Activated T-helper 17 cell treated with anti-CD3 and anti-CD28 coated beads, Interleukin-2, amount 50 U/mL, for 72 hours (primary cell): ENCODE measurements at regions not wholly inside any gene's neighbourhood (a gene's known extent, or its start where the extent isn't known, plus 50 kb on each side); places are given as distances from the start of the nearest gene placed in this dataset.

Source experiments
- ATAC-seq: fragments of 150-1000 bp; cut with Tn5 transposase; replicated peaks from 2 replicates; pipeline ENCODE4 v1.10.0; 2021; ENCODE audit warnings: mild to moderate bottlenecking, moderate library complexity
- H3K27ac Mint-ChIP-seq: one replicate; pipeline ENCODE4 v1.8.0; 2022; ENCODE audit warnings: mixed read lengths
- H3K27me3 Mint-ChIP-seq: one replicate; pipeline ENCODE4 v1.8.0; 2022; ENCODE audit warnings: mixed read lengths
- H3K36me3 Mint-ChIP-seq: one replicate; pipeline ENCODE4 v1.8.0; 2022; ENCODE audit warnings: low read depth, mild to moderate bottlenecking, mixed read lengths
- H3K4me1 Mint-ChIP-seq: one replicate; pipeline ENCODE4 v1.8.0; 2022; ENCODE audit warnings: mixed read lengths
- H3K4me3 Mint-ChIP-seq: one replicate; pipeline ENCODE4 v1.8.0; 2022; ENCODE audit warnings: mild to moderate bottlenecking, mixed read lengths
- H3K9me3 Mint-ChIP-seq: one replicate; pipeline ENCODE4 v1.8.0; 2022; ENCODE audit warnings: mixed read lengths

GRCh38 chr20:58001381-58001780 lies 227.1 kb downstream of the ANKRD60 start:
- H3K4me3 Mint-ChIP-seq = no peak overlapping the region
- H3K27me3 Mint-ChIP-seq = peaks cover 22% of the 10 kb centered on the region
- H3K36me3 Mint-ChIP-seq = no peaks in the 10 kb centered on the region
- no peak overlapping the region for H3K27ac Mint-ChIP-seq
- no peak for ATAC-seq
- no peaks in the 10 kb centered on the region for H3K9me3 Mint-ChIP-seq
- H3K4me1 Mint-ChIP-seq = no peaks in the 10 kb centered on the region

GRCh38 chr20:58000861-58001260 lies 227.6 kb downstream of the ANKRD60 start:
- Mint-ChIP-seq H3K4me1 (no peaks in the 10 kb centered on the region), H3K36me3 (no peaks in the 10 kb centered on the region), H3K27ac (no peak overlapping the region), H3K27me3 (peaks cover 21% of the 10 kb centered on the region), H3K9me3 (no peaks in the 10 kb centered on the region), H3K4me3 (no peak overlapping the region)
- no peak for ATAC-seq

GRCh38 chr20:57999465-58000111 lies 228.9 kb downstream of the ANKRD60 start:
- no peaks in the 10 kb centered on the region for H3K36me3 Mint-ChIP-seq
- H3K27ac Mint-ChIP-seq = no peak overlapping the region
- ATAC-seq = no peak
- no peaks in the 10 kb centered on the region for H3K9me3 Mint-ChIP-seq
- no peaks in the 10 kb centered on the region for H3K4me1 Mint-ChIP-seq
- H3K4me3 Mint-ChIP-seq = no peak overlapping the region
- peaks cover 17% of the 10 kb centered on the region for H3K27me3 Mint-ChIP-seq

- Mint-ChIP-seq H3K27me3 (peaks cover 16% of the 10 kb centered on the region), H3K4me3 (no peak overlapping the region), H3K9me3 (no peaks in the 10 kb centered on the region), H3K4me1 (no peaks in the 10 kb centered on the region), H3K27ac (no peak overlapping the region), H3K36me3 (no peaks in the 10 kb centered on the region)
- ATAC-seq = no peak
Observed at GRCh38 chr20:57998981-57999464, 229.4 kb downstream of the ANKRD60 start.

- H3K27me3 Mint-ChIP-seq = peaks cover 16% of the 10 kb centered on the region
- ATAC-seq = no peak
- no peak overlapping the region for H3K4me3 Mint-ChIP-seq
- H3K4me1 Mint-ChIP-seq = no peaks in the 10 kb centered on the region
- no peaks in the 10 kb centered on the region for H3K9me3 Mint-ChIP-seq
- H3K27ac Mint-ChIP-seq = no peak overlapping the region
- no peaks in the 10 kb centered on the region for H3K36me3 Mint-ChIP-seq
Observed at GRCh38 chr20:57998276-57998675, 230.2 kb downstream of the ANKRD60 start.

- peak; percentile 81 for ATAC-seq
- no peaks in the 10 kb centered on the region for H3K4me1 Mint-ChIP-seq
- peaks cover 16% of the 10 kb centered on the region for H3K27me3 Mint-ChIP-seq
Observed at GRCh38 chr20:57996936-57997890, 231.2 kb downstream of the ANKRD60 start.

GRCh38 chr20:57996465-57996864 lies 232.0 kb downstream of the ANKRD60 start:
- Mint-ChIP-seq H3K27ac (no peak overlapping the region), H3K9me3 (no peaks in the 10 kb centered on the region), H3K36me3 (no peaks in the 10 kb centered on the region), H3K4me1 (no peaks in the 10 kb centered on the region), H3K27me3 (peaks cover 12% of the 10 kb centered on the region), H3K4me3 (no peak overlapping the region)
- ATAC-seq = no peak

More at GRCh38 chr20:57996936-57997890, 231.2 kb downstream of the ANKRD60 start:
- H3K27ac Mint-ChIP-seq = no peak overlapping the region
- no peaks in the 10 kb centered on the region for H3K9me3 Mint-ChIP-seq
- no peak overlapping the region for H3K4me3 Mint-ChIP-seq
- H3K36me3 Mint-ChIP-seq = no peaks in the 10 kb centered on the region

GRCh38 chr20:57995381-57995977 lies 233.0 kb downstream of the ANKRD60 start:
- H3K27ac Mint-ChIP-seq = no peak overlapping the region
- no peak overlapping the region for H3K4me3 Mint-ChIP-seq
- no peak for ATAC-seq
- no peaks in the 10 kb centered on the region for H3K4me1 Mint-ChIP-seq
- H3K9me3 Mint-ChIP-seq = no peaks in the 10 kb centered on the region
- H3K27me3 Mint-ChIP-seq = peaks cover 12% of the 10 kb centered on the region
- H3K36me3 Mint-ChIP-seq = no peaks in the 10 kb centered on the region

- Mint-ChIP-seq H3K27ac (no peak overlapping the region), H3K27me3 (peaks cover 17% of the 10 kb centered on the region), H3K9me3 (no peaks in the 10 kb centered on the region), H3K4me1 (no peaks in the 10 kb centered on the region), H3K4me3 (no peak overlapping the region), H3K36me3 (no peaks in the 10 kb centered on the region)
- ATAC-seq = no peak
Observed at GRCh38 chr20:57993716-57994431, 234.6 kb downstream of the ANKRD60 start.

- no peaks in the 10 kb centered on the region for H3K36me3 Mint-ChIP-seq
- no peaks in the 10 kb centered on the region for H3K9me3 Mint-ChIP-seq
- peaks cover 13% of the 10 kb centered on the region for H3K27me3 Mint-ChIP-seq
- no peak overlapping the region for H3K27ac Mint-ChIP-seq
- ATAC-seq = peak; percentile 85
- no peaks in the 10 kb centered on the region for H3K4me1 Mint-ChIP-seq
- no peak overlapping the region for H3K4me3 Mint-ChIP-seq
Observed at GRCh38 chr20:57991211-57991881, 237.1 kb downstream of the ANKRD60 start.

GRCh38 chr20:57990396-57990987 lies 238.0 kb downstream of the ANKRD60 start:
- H3K27me3 Mint-ChIP-seq = peaks cover 16% of the 10 kb centered on the region
- H3K4me1 Mint-ChIP-seq = no peaks in the 10 kb centered on the region
- no peaks in the 10 kb centered on the region for H3K36me3 Mint-ChIP-seq
- H3K4me3 Mint-ChIP-seq = no peak overlapping the region
- H3K27ac Mint-ChIP-seq = no peak overlapping the region
- H3K9me3 Mint-ChIP-seq = no peaks in the 10 kb centered on the region
- no peak for ATAC-seq

- Mint-ChIP-seq H3K27me3 (peaks cover 16% of the 10 kb centered on the region), H3K36me3 (no peaks in the 10 kb centered on the region)
Observed at GRCh38 chr20:57988828-57989227, 239.6 kb downstream of the ANKRD60 start.

GRCh38 chr20:57988422-57988821 lies 240.0 kb downstream of the ANKRD60 start:
- no peak overlapping the region for H3K27ac Mint-ChIP-seq
- no peak overlapping the region for H3K4me3 Mint-ChIP-seq

More at GRCh38 chr20:57988828-57989227, 239.6 kb downstream of the ANKRD60 start:
- no peaks in the 10 kb centered on the region for H3K9me3 Mint-ChIP-seq
- no peak for ATAC-seq
- H3K27ac Mint-ChIP-seq = no peak overlapping the region
- no peak overlapping the region for H3K4me3 Mint-ChIP-seq
- H3K4me1 Mint-ChIP-seq = no peaks in the 10 kb centered on the region

More at GRCh38 chr20:57988422-57988821, 240.0 kb downstream of the ANKRD60 start:
- no peak for ATAC-seq
- H3K36me3 Mint-ChIP-seq = no peaks in the 10 kb centered on the region
- no peaks in the 10 kb centered on the region for H3K9me3 Mint-ChIP-seq
- peaks cover 16% of the 10 kb centered on the region for H3K27me3 Mint-ChIP-seq
- no peaks in the 10 kb centered on the region for H3K4me1 Mint-ChIP-seq
